ENCODE measurements at regions not wholly inside any gene's neighbourhood (a gene's known extent, or its start where the extent isn't known, plus 50 kb on each side); places are given as distances from the start of the nearest gene placed in this dataset.

- DNase-seq = no peak
- intact Hi-C loops (cut with micrococcal nuclease; ENCODE audit: unreplicated experiment) = no loop called here
- H3K4me1 ChIP-seq = peaks cover 9% of the 10 kb centered on the region; the same call in 1 of the 2 replicates
- Mint-ChIP-seq H3K27me3 (ENCODE audit: insufficient read depth, unreplicated experiment) (peaks cover 4% of the 10 kb centered on the region), H3K4me3 (ENCODE audit: unreplicated experiment) (no peak overlapping the region), H3K9me3 (ENCODE audit: unreplicated experiment) (no peaks in the 10 kb centered on the region), H3K27ac (ENCODE audit: unreplicated experiment) (no peak overlapping the region), H3K36me3 (ENCODE audit: insufficient read depth, unreplicated experiment) (no peaks in the 10 kb centered on the region), H3K4me1 (ENCODE audit: low read depth, unreplicated experiment) (no peaks in the 10 kb centered on the region)
- no peaks in the 10 kb centered on the region for H3K27me3 ChIP-seq (replicated peaks; ENCODE audit: control insufficient read depth, insufficient read depth, low read length)
- CTCF ChIA-PET = no interaction called here
- no peaks in the 10 kb centered on the region for H3K9me3 ChIP-seq
- POLR2A ChIA-PET = no interaction called here
- TF ChIP-seq, protein P1, sequence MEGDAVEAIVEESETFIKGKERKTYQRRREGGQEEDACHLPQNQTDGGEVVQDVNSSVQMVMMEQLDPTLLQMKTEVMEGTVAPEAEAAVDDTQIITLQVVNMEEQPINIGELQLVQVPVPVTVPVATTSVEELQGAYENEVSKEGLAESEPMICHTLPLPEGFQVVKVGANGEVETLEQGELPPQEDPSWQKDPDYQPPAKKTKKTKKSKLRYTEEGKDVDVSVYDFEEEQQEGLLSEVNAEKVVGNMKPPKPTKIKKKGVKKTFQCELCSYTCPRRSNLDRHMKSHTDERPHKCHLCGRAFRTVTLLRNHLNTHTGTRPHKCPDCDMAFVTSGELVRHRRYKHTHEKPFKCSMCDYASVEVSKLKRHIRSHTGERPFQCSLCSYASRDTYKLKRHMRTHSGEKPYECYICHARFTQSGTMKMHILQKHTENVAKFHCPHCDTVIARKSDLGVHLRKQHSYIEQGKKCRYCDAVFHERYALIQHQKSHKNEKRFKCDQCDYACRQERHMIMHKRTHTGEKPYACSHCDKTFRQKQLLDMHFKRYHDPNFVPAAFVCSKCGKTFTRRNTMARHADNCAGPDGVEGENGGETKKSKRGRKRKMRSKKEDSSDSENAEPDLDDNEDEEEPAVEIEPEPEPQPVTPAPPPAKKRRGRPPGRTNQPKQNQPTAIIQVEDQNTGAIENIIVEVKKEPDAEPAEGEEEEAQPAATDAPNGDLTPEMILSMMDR (IDR thresholded peaks at IDR 0.05; ENCODE audit: insufficient read depth in 1 of 2, low read depth in 1 of 2, low read length in 1 of 2, severe bottlenecking in 1 of 2, unreplicated experiment in 1 of 2) = no peak
- no TSS peak for BruUV-seq (replicated peaks)
- no peaks in the 10 kb centered on the region for H3K36me3 ChIP-seq (ENCODE audit: control insufficient read depth, insufficient read depth, low read length)
- H3K4me3 ChIP-seq (ENCODE audit: low read depth, low read length) = no peak overlapping the region
Measured at GRCh38 chr3:130823996-130824395, 69.9 kb upstream of the ATP2C1 start.

DNA sequence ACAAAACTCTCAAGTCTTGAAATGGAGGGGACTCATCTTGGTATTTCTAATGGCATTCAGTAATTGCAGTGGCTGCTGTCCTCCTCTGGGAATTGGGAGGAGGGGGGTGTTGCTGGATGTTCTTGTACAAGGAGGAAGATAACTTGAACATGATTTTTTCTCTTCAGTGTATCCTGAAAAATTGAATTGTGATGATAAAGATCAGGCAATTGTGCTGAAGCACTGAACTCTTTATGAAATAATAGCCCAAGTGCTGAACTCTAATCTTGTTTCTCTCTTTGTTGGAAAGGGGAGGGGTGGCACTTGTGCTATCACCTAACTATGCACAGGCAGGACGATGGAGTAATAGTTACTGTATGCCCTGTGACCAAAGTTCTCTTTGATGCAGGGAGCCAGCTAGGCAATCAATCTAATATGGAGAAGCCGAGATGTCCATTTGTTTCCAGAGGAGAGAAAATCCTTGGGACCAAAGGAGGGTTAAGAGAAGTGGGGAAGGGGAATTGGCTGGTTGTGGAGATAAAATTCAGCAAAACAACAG, 68.1 kb upstream of the ATP2C1 start:
- H3K9me3 Mint-ChIP-seq (ENCODE audit: unreplicated experiment) = no peaks in the 10 kb centered on the region
- peaks cover 3% of the 10 kb centered on the region for H3K27me3 Mint-ChIP-seq (ENCODE audit: insufficient read depth, unreplicated experiment)
- intact Hi-C loops (cut with micrococcal nuclease; ENCODE audit: unreplicated experiment) = no loop called here
- ChIA-PET POLR2A (no interaction called here), CTCF (no interaction called here)
- Histone ChIP-seq H3K4me1 (peaks cover 9% of the 10 kb centered on the region; the same call in 1 of the 2 replicates), H3K9me3 (no peaks in the 10 kb centered on the region), H3K4me3 (ENCODE audit: low read depth, low read length) (no peak overlapping the region), H3K36me3 (ENCODE audit: control insufficient read depth, insufficient read depth, low read length) (no peaks in the 10 kb centered on the region), H3K27me3 (replicated peaks; ENCODE audit: control insufficient read depth, insufficient read depth, low read length) (no peaks in the 10 kb centered on the region)
- no peaks in the 10 kb centered on the region for H3K4me1 Mint-ChIP-seq (ENCODE audit: low read depth, unreplicated experiment)
- H3K27ac Mint-ChIP-seq (ENCODE audit: unreplicated experiment) = no peak overlapping the region
- DNase-seq = no peak
- H3K4me3 Mint-ChIP-seq (ENCODE audit: unreplicated experiment) = no peak overlapping the region
- no peaks in the 10 kb centered on the region for H3K36me3 Mint-ChIP-seq (ENCODE audit: insufficient read depth, unreplicated experiment)
- TF ChIP-seq, protein P1 (IDR thresholded peaks at IDR 0.05; ENCODE audit: insufficient read depth in 1 of 2, low read depth in 1 of 2, low read length in 1 of 2, severe bottlenecking in 1 of 2, unreplicated experiment in 1 of 2) = no peak
- BruUV-seq (replicated peaks) = no TSS peak

GRCh38 chr3:130826516-130827182, 67.2 kb upstream of the ATP2C1 start:
- H3K36me3 Mint-ChIP-seq (ENCODE audit: insufficient read depth, unreplicated experiment) = no peaks in the 10 kb centered on the region
- intact Hi-C loops (cut with micrococcal nuclease; ENCODE audit: unreplicated experiment) = no loop called here
- CTCF ChIA-PET = no interaction called here

More at GRCh38 chr3:130826516-130827182, 67.2 kb upstream of the ATP2C1 start:
- TF ChIP-seq, protein P1 (IDR thresholded peaks at IDR 0.05; ENCODE audit: insufficient read depth in 1 of 2, low read depth in 1 of 2, low read length in 1 of 2, severe bottlenecking in 1 of 2, unreplicated experiment in 1 of 2) = no peak
- H3K4me3 Mint-ChIP-seq (ENCODE audit: unreplicated experiment) = no peak overlapping the region
- H3K4me1 ChIP-seq = peaks cover 9% of the 10 kb centered on the region; the same call in 1 of the 2 replicates
- H3K9me3 ChIP-seq = no peaks in the 10 kb centered on the region
- H3K27ac Mint-ChIP-seq (ENCODE audit: unreplicated experiment) = no peak overlapping the region
- H3K27me3 ChIP-seq (replicated peaks; ENCODE audit: control insufficient read depth, insufficient read depth, low read length) = no peaks in the 10 kb centered on the region
- no peaks in the 10 kb centered on the region for H3K9me3 Mint-ChIP-seq (ENCODE audit: unreplicated experiment)
- POLR2A ChIA-PET = interaction anchor here (0.5 kb wide), 1 partner anchor 79 kb away, joined by 7 read pairs; no protein-coding TSS in a partner anchor
- no peaks in the 10 kb centered on the region for H3K36me3 ChIP-seq (ENCODE audit: control insufficient read depth, insufficient read depth, low read length)
- H3K4me1 Mint-ChIP-seq (ENCODE audit: low read depth, unreplicated experiment) = no peaks in the 10 kb centered on the region
- BruUV-seq (replicated peaks) = no TSS peak
- no peak overlapping the region for H3K4me3 ChIP-seq (ENCODE audit: low read depth, low read length)
- peaks cover 4% of the 10 kb centered on the region for H3K27me3 Mint-ChIP-seq (ENCODE audit: insufficient read depth, unreplicated experiment)
- DNase-seq = no peak

Data from Caco-2 (cell line).